IMR-90 (cell line): ENCODE measurements at regions not wholly inside any gene's neighbourhood (a gene's known extent, or its start where the extent isn't known, plus 50 kb on each side); places are given as distances from the start of the nearest gene placed in this dataset.

ENCODE experiments used
- ATAC-seq: fragments of 200-7000 bp; cut with Tn5 transposase; 2 replicates; pipeline ENCODE4 v1.9.1; 2020; ENCODE audit warnings: low read depth, mild to moderate bottlenecking, moderate library complexity
- BruUV-seq: library from RNA; stranded (reverse); fragments of 400-500 nt; replicated peaks from 2 replicates; lab custom pipeline; 2021; lab: Mats Ljungman, UMichigan
- CTCF ChIA-PET: fragments of 300-600 bp; formaldehyde crosslinking; extraction: SDS; loops from one replicate; lab custom pipeline; 2021; ENCODE audit warnings: antibody characterized with exemption; lab: Yijun Ruan, JAX
- POLR2A ChIA-PET: fragments of 300-600 bp; sonication (Branson Sonifier 250); formaldehyde crosslinking; loops from one replicate; lab custom pipeline; 2022; ENCODE audit warnings: antibody characterized with exemption; ENCODE audit not compliant: unreplicated experiment; lab: Charles Lee
- DNase-seq: peaks from one replicate; pipeline ENCODE4 v3.0.0; 2013
- H2AFZ ChIP-seq: replicated peaks from 2 replicates; pipeline ENCODE3; 2013; ENCODE audit warnings: low read length, mild to moderate bottlenecking; ENCODE audit not compliant: poor library complexity
- H2AK5ac ChIP-seq: 2 replicates; pipeline ENCODE4 v1.6.1; 2013; ENCODE audit warnings: low read depth, low read length, inconsistent platforms
- H2AK9ac ChIP-seq: replicated peaks from 2 replicates; pipeline ENCODE3; 2013; ENCODE audit warnings: mild to moderate bottlenecking, low read depth, low read length, moderate library complexity; ENCODE audit not compliant: poor library complexity
- H2BK120ac ChIP-seq: 2 replicates; pipeline ENCODE4 v1.6.1; 2013; ENCODE audit warnings: low read depth, low read length, inconsistent platforms
- H2BK15ac ChIP-seq: 3 replicates; pipeline ENCODE4 v1.6.1; 2013; ENCODE audit warnings: low read depth, low read length, inconsistent platforms
- H2BK20ac ChIP-seq: 2 replicates; pipeline ENCODE4 v1.6.1; 2013; ENCODE audit warnings: low read depth, mild to moderate bottlenecking, inconsistent platforms, low read length, moderate library complexity
- H2BK5ac ChIP-seq: 2 replicates; pipeline ENCODE4 v1.6.1; 2013; ENCODE audit warnings: mild to moderate bottlenecking, low read depth, low read length, inconsistent platforms; ENCODE audit not compliant: poor library complexity, severe bottlenecking
- H3K14ac ChIP-seq: replicated peaks from 2 replicates; pipeline ENCODE4 v1.6.1; 2013; ENCODE audit warnings: low read depth, low read length, inconsistent platforms
- H3K18ac ChIP-seq: 2 replicates; pipeline ENCODE4 v1.6.1; 2013; ENCODE audit warnings: low read depth, low read length, control low read depth
- H3K23ac ChIP-seq: 2 replicates; pipeline ENCODE4 v1.6.1; 2013; ENCODE audit warnings: low read depth, low read length, inconsistent platforms
- H3K27ac ChIP-seq: 2 replicates; pipeline ENCODE4 v1.5.1; 2013; ENCODE audit warnings: mild to moderate bottlenecking, control low read depth, low read length; ENCODE audit not compliant: insufficient read depth
- H3K27me3 ChIP-seq: 2 replicates; pipeline ENCODE4 v1.6.1; 2013; ENCODE audit warnings: low read length; ENCODE audit not compliant: control insufficient read depth, insufficient read depth
- H3K36me3 ChIP-seq: 2 replicates; pipeline ENCODE4 v1.6.1; 2013; ENCODE audit warnings: low read length, mixed read lengths; ENCODE audit not compliant: control insufficient read depth, insufficient read depth
- H3K4ac ChIP-seq: 2 replicates; pipeline ENCODE4 v1.6.1; 2013; ENCODE audit warnings: low read depth, low read length, inconsistent platforms
- H3K4me1 ChIP-seq: 2 replicates; pipeline ENCODE4 v1.6.1; 2013; ENCODE audit warnings: low read length, mixed read lengths; ENCODE audit not compliant: control insufficient read depth, insufficient read depth
- H3K4me2 ChIP-seq: 2 replicates; pipeline ENCODE4 v1.6.1; 2013; ENCODE audit warnings: low read depth, mild to moderate bottlenecking, control low read depth, low read length, moderate library complexity
- H3K4me3 ChIP-seq: 2 replicates; pipeline ENCODE4 v1.5.1; 2013; ENCODE audit warnings: low read depth, mild to moderate bottlenecking, control low read depth, low read length, moderate library complexity; ENCODE audit not compliant: insufficient read depth
- H3K56ac ChIP-seq: 2 replicates; pipeline ENCODE4 v1.6.1; 2013; ENCODE audit warnings: low read length, inconsistent platforms; ENCODE audit not compliant: insufficient read depth; ENCODE audit errors: extremely low read depth
- H3K79me1 ChIP-seq, 2 experiments: 2 replicates each; pipeline ENCODE4 v1.6.1; 2013; ENCODE audit warnings: low read length in 2 of 2, inconsistent platforms in 1 of 2, low read depth in 1 of 2
- H3K9ac ChIP-seq: 2 replicates; pipeline ENCODE4 v1.6.1; 2013; ENCODE audit warnings: low read depth, low read length, control low read depth
- H3K9me1 ChIP-seq: 2 replicates; pipeline ENCODE4 v1.6.1; 2013; ENCODE audit warnings: low read length, inconsistent platforms; ENCODE audit not compliant: insufficient read depth
- H3K9me3 ChIP-seq: 2 replicates; pipeline ENCODE4 v1.6.1; 2013; ENCODE audit warnings: low read length; ENCODE audit not compliant: control insufficient read depth, insufficient read depth
- H4K20me1 ChIP-seq: 2 replicates; pipeline ENCODE4 v1.6.1; 2013; ENCODE audit warnings: low read length, inconsistent platforms; ENCODE audit not compliant: insufficient read depth
- H4K5ac ChIP-seq: 2 replicates; pipeline ENCODE4 v1.6.1; 2013; ENCODE audit warnings: mild to moderate bottlenecking, low read depth, low read length, control low read depth
- H4K8ac ChIP-seq, 2 experiments: 2 replicates each; pipeline ENCODE4 v1.6.1; 2013; ENCODE audit warnings: low read depth in 2 of 2, low read length in 2 of 2, control low read depth in 1 of 2, inconsistent platforms in 1 of 2
- H4K91ac ChIP-seq: 2 replicates; pipeline ENCODE4 v1.6.1; 2013; ENCODE audit warnings: low read depth, low read length, inconsistent platforms; ENCODE audit not compliant: insufficient read depth
- CEBPB ChIP-seq: IDR thresholded peaks from 2 replicates; pipeline ENCODE4 v1.6.1; 2012; ENCODE audit warnings: low read depth, low read length, improper control_type of control experiment
- CHD1 ChIP-seq: IDR thresholded peaks from 2 replicates; pipeline ENCODE4 v1.6.1; 2012; ENCODE audit warnings: low read depth, low read length, improper control_type of control experiment
- FOS ChIP-seq: fragments of 150-350 bp; IDR thresholded peaks from 2 replicates; pipeline ENCODE4 v1.6.1; 2016; ENCODE audit warnings: low read depth, low read length
- MXI1 ChIP-seq: IDR thresholded peaks from 2 replicates; pipeline ENCODE4 v1.6.1; 2012; ENCODE audit warnings: low read depth, mild to moderate bottlenecking, low read length, moderate library complexity, borderline replicate concordance
- POLR2A ChIP-seq: IDR thresholded peaks from 2 replicates; pipeline ENCODE4 v1.6.1; 2012; ENCODE audit warnings: mild to moderate bottlenecking, low read depth, low read length
- RAD21 ChIP-seq: IDR thresholded peaks from 2 replicates; pipeline ENCODE4 v1.6.1; 2012; ENCODE audit warnings: low read length, improper control_type of control experiment
- RFX5 ChIP-seq: IDR thresholded peaks from 2 replicates; pipeline ENCODE4 v1.8.0; 2012; ENCODE audit warnings: low read depth, mild to moderate bottlenecking, low read length, moderate library complexity
- SMC3 ChIP-seq: fragments of 150-350 bp; IDR thresholded peaks from 2 replicates; pipeline ENCODE4 v1.6.1; 2016; ENCODE audit warnings: low read depth, mild to moderate bottlenecking, antibody characterized with exemption, low read length, moderate library complexity
- WGBS, 2 experiments: methylation state at CpG; one replicate each; pipeline versions ENCODE4 v1.1.5 to v1.1.7; 2013; ENCODE audit warnings: missing lambda C conversion rate in 2 of 2; ENCODE audit not compliant: insufficient read length in 1 of 2; ENCODE audit errors: extremely low coverage in 2 of 2; 5-methylcytosine and 5-hydroxymethylcytosine counted together
- dilution Hi-C: fragments of 300-500 bp; cut with HindIII; formaldehyde crosslinking; loops from one replicate; pipeline ENCODE4 v1.14.3; 2018; ENCODE audit warnings: low sequenced_read_pairs; ENCODE audit not compliant: unreplicated experiment
- in situ Hi-C: fragments of 300-500 bp; cut with MboI; formaldehyde crosslinking; loops from 3 replicates; pipeline ENCODE4 v1.14.3; 2019; ENCODE audit warnings: low sequenced_read_pairs, inconsistent platforms, mixed read lengths
- intact Hi-C: fragments of 100-400 bp; cut with micrococcal nuclease; formaldehyde crosslinking; loops from 2 replicates; pipeline ENCODE4 v1.10.0; 2022

DNA sequence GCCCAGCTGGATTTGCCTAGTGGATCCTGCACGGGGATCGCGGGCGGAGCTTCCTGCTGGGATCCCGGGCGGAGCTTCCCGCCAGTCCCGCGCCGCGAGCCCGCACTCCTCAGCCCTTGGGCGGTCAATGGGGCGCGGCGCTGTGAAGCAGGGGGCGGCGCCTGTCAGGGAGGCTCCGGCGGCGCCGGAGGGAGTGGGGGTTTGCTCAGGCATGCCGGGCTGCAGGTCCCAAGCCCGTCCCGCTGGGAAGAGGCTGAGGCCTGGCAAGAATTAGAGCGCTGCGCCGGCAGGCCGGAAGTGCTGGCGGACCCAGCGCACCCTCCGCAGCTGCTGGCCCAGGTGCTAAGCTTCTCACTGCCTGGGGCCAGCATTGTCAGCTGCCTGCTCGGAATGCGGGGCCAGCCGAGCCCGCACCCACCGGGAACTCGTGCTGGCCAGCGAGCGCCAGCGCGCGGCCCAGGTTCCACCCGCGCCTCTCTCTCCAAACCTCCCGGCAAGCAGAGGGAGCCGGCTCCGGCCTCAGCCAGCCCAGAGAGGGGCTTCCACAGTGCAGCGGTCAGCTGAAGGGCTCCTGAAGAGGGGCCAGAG lies 119.6 kb downstream of the PRR20E start:
- no peak overlapping the region for H3K23ac ChIP-seq
- no peak overlapping the region for H4K8ac ChIP-seq
- no peak overlapping the region for H2BK5ac ChIP-seq
- no peak overlapping the region for H2AFZ ChIP-seq
- H2AK5ac ChIP-seq = no peak overlapping the region
- H3K36me3 ChIP-seq = no peaks in the 10 kb centered on the region
- no peak overlapping the region for H3K56ac ChIP-seq
- no peak overlapping the region for H3K14ac ChIP-seq
- no peak overlapping the region for H3K18ac ChIP-seq
- H2AK9ac ChIP-seq = no peak overlapping the region
- no peak overlapping the region for H3K4ac ChIP-seq
- H3K4me3 ChIP-seq = no peak overlapping the region
- no peak overlapping the region for H3K4me2 ChIP-seq
- no peaks in the 10 kb centered on the region for H3K4me1 ChIP-seq
- no peaks in the 10 kb centered on the region for H4K20me1 ChIP-seq
- DNase-seq = no peak
- WGBS, 2 experiments = 92% methylated on average over 30 of the region's 49 CpGs; no CpG with 5 or more reads in 1 of the 2 experiments
- no peak overlapping the region for H3K27ac ChIP-seq
- in situ Hi-C loops (no loop called here), dilution Hi-C loops (no loop called here), intact Hi-C loops (no loop called here)
- no peak overlapping the region for H4K91ac ChIP-seq
- no peak for ATAC-seq
- no peak overlapping the region for H2BK20ac ChIP-seq
- H3K9ac ChIP-seq = no peak overlapping the region
- H3K9me1 ChIP-seq = no peaks in the 10 kb centered on the region
- H4K5ac ChIP-seq = no peak overlapping the region
- CTCF ChIA-PET = no interaction called here
- no peaks in the 10 kb centered on the region for H3K27me3 ChIP-seq
- no TSS peak for BruUV-seq
- H3K9me3 ChIP-seq = peaks cover 3% of the 10 kb centered on the region; the same call in 1 of the 2 replicates
- POLR2A ChIA-PET = no interaction called here
- H2BK120ac ChIP-seq = no peak overlapping the region
- H2BK15ac ChIP-seq = no peak overlapping the region
- TF ChIP-seq CHD1 (no peak), POLR2A (no peak), FOS (no peak), SMC3 (no peak), RFX5 (no peak), MXI1 (no peak), RAD21 (no peak), CEBPB (no peak)
- no peaks in the 10 kb centered on the region for H3K79me1 ChIP-seq
